HG03439 (cell line): ENCODE measurements at regions not wholly inside any gene's neighbourhood (a gene's known extent, or its start where the extent isn't known, plus 50 kb on each side); places are given as distances from the start of the nearest gene placed in this dataset.

Experiments
- ATAC-seq: cut with Tn5 transposase; IDR thresholded peaks from one replicate; pipeline ENCODE4 v1.9.1; 2021; ENCODE audit warnings: mild to moderate bottlenecking, moderate library complexity; ENCODE audit not compliant: unreplicated experiment

- no peak for ATAC-seq
These were observed 892.2 kb downstream of the SI start for GRCh38 chr3:164186095-164186494.

GRCh38 chr3:164179110-164179774 lies 899.1 kb downstream of the SI start:
- no peak for ATAC-seq

- ATAC-seq, result no peak
These were observed 904.2 kb downstream of the SI start for GRCh38 chr3:164174059-164174458.

DNA sequence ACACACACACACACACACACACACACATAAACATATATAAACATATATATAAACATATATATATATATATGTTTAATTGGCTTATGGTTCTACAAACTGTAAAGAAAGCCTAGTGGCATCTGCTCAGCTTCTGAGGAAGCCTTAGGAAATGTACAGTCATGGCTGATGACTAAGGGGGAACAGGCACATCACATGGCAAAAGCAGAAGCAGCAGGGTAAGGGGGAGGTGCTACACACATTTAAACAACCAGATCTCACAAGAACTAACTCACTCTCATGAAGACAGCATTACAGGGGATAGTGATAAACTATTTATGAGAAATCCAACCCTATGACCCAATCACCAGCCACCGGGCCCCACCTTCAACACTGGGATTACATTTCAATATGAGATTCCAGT lies 922.9 kb downstream of the SI start:
- no peak for ATAC-seq

DNA sequence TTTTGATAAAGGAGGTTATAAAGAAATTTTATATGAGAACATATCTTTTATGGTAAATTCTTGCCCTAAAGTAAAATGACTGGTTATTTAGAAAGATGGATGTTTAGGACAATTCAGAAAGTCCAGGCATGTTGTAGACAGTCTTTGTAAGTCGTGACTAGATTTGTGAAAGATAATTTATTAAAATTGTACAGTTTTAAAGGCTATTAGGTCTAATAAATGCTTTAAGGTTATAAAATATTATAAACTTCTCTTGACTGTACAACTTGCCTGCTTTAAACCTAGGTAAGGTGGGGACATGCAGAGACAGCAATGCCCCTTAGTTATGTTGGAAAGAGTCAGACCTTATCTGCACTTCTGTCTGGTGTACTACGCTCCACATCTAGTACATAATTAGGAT lies 933.5 kb downstream of the SI start:
- ATAC-seq, result no peak

GRCh38 chr3:164132878-164133277 lies 945.4 kb downstream of the SI start:
- ATAC-seq, result no peak

DNA sequence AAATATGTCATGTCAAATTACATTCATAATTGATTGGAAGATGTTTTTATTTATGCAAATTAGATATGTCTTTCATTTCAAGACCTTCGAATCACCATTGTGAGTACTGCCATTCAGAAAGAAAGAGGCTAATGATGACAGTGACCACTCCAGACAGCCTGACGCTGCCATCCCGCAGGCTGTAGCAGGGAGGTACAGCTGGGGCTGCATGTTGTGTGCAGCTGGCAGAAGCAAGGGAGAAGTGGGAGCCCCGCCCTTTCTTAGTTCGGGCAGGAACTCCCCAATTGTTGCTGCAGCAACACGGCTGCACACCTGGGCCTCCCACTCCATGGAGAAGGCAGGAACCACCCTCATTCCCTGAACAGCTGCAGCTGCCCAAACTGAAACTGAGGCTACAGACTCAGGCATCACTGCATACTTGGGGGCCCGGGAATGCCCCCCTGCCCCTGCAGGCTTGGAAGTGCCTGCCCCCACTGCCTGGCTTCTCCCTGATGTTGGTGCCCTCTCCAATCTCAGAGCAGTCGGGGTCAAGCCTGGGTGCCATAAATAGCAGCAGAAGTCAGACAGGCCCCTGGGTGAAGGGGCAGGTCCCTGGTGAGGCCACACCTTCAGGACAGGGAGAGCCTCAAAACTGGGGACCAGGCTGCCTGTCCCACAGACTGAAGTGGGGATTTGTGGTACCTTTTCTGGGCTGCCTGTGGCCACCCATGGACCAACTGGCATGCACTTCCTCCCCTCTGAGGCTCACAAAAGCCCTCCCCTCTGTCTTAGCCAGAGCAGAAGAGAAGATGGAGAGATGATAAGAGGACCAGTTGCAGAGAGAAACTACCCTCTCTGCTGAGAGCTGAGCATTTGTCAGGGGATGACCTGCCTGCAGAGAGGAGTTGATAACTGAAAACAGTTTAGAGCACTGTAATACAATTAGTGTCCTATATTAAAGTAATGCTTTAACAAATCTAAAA lies 964.6 kb downstream of the SI start:
- ATAC-seq, result no peak

DNA sequence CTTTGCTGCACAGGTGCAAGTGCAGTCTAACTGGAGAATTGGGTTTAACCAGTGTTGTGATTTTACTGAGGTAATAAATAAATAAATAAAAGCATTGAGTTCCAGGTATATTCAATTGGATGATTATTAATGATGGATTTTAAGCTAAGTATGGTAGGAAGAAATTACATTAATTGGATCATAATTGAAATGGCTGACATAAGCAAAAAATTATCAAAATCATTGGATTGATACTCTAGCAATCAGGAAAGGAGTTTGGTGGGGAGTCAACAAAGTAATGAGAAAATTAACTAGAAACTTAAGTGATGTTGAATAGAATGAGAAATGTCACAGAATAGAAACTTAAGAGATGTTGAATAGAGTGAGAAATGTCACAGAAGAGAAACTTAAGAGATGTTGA lies 981.9 kb downstream of the SI start:
- no peak for ATAC-seq

DNA sequence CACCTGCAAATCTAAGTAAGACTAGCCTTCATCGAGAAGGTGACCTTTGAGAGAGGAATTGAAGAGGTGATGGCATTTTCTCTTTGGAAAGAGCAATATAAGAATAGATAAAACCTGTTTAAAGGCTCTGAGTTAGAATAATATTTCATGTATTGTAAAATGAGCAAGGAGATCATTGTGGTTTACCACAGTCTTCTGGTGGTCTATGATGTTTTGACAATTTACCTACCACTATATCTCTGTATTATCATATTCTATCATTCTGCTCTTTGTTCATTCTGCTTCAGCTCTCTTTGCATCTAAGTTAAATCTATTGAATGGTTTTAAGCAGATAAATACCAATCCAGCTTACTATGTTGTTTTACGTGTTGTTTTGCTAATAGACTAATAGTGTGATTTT lies 982.3 kb downstream of the SI start:
- ATAC-seq, result no peak

DNA sequence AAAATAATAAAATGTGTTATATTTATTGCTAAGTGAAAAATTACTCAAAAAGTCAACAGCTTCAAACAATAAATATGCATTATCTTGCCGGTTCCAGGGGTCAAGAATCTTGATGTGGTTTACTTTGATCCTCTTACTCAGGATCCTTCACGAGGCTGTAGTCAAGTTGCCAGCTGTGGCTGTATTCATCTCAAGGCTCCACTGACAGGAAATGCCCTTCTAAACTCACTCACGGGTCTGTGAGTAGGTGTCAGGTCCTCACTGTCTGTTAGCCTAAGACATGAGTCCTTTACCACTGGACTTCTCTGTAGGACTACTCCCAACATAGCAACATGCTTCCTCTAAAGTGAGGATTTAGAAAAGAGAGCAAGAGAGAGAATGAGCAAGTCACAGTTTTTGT lies 983.0 kb downstream of the SI start:
- ATAC-seq, result no peak

GRCh38 chr3:164094546-164094945 lies 983.8 kb downstream of the SI start:
- ATAC-seq, result no peak

GRCh38 chr3:164080208-164080607 lies 998.1 kb downstream of the SI start:
- ATAC-seq, result no peak

- ATAC-seq, result no peak
These were observed 1014.0 kb downstream of the SI start for GRCh38 chr3:164064298-164064697.

GRCh38 chr3:164060923-164061322 lies 1017.4 kb downstream of the SI start:
- ATAC-seq, result no peak

GRCh38 chr3:164049847-164050246 lies 1028.4 kb downstream of the SI start:
- ATAC-seq, result no peak

GRCh38 chr3:164048451-164048850 lies 1029.8 kb downstream of the SI start:
- no peak for ATAC-seq

GRCh38 chr3:164040991-164041390 lies 1037.3 kb downstream of the SI start:
- ATAC-seq, result no peak

DNA sequence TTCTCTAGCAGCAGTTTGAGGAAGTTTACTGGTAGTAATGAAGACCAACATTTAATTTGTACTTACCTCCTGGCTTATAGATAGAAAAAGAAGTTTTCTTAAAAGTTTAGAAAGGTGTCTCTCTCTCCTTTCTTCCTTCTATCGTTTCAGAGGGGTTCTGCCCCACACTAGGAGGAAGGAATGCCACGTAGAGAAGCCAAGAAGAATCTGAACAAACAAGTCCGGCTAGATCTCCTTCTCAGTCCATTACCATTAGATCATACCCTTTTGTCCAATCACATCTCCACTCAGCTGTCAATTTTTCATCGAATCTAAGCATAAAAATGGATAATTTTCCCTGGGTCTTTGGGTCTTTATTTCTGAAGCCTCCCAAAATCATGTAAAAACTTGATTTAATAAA lies 1048.1 kb downstream of the SI start:
- ATAC-seq, result no peak

GRCh38 chr3:164024786-164025185 lies 1053.5 kb downstream of the SI start:
- ATAC-seq, result no peak

DNA sequence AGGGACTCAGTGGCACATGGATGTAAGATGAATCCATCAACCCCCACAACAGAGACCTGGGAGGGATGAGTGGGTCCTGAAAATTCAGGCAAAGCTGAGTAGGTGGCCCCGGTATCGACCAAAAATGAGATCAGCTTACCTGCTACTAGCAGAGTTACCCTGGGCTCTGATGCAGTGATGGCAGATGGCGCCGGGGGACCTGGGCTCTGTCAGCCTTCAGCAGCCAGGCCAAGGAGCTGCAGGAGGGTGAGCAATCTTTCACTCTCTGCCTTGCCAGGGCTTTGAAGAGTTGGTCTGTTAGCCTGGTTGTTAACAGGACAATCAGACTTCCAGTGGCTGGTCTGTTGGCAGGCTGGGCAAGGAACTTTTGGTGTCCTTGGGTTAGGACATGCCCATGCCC lies 1054.8 kb downstream of the SI start:
- ATAC-seq, result no peak

- ATAC-seq, result no peak
These were observed 1059.8 kb downstream of the SI start for GRCh38 chr3:164018500-164018899.

DNA sequence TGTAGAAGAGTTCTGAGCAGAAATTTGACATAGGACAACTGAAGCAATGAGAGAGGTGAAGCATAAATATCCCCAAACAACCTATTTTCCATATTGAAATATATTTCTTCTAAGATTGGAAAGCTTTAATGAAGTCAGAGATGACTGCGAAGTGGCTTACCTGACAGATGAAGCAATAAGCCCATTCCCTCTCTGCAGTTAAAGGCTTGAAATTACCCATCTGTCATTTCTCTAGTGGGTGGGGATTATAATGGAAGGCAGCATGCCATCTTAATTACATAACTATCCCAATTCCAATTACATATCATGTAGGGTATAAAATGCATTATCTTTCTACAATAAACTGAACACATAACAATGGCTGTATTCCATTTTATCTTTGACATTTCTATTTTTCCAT lies 1070.5 kb downstream of the SI start:
- no peak for ATAC-seq
